Sigmoid colon (tissue), 6 donors: ENCODE measurements at regions not wholly inside any gene's neighbourhood (a gene's known extent, or its start where the extent isn't known, plus 50 kb on each side); places are given as distances from the start of the nearest gene placed in this dataset.

Experiments
- DNase-seq: peaks from one replicate; pipeline ENCODE4 v3.0.0-alpha.2; 2019
- H3K27ac ChIP-seq, 4 donors: fragments of 200-600 bp; sonication (generic); one replicate each; pipeline ENCODE4 v1.5.1; 2016 to 2019; ENCODE audit warnings: mild to moderate bottlenecking in 1 of 4
- H3K27me3 ChIP-seq, 3 donors: fragments of 200-600 bp; sonication (generic); one replicate each; pipeline ENCODE4 v1.5.1; 2019; ENCODE audit warnings: mild to moderate bottlenecking in 1 of 3
- H3K36me3 ChIP-seq, 4 donors: fragments of 200-600 bp; sonication (generic); one replicate each; pipeline ENCODE4 v1.5.1; 2016 to 2019
- H3K4me1 ChIP-seq, 4 donors: fragments of 200-600 bp; sonication (generic); one replicate each; pipeline ENCODE4 v1.5.1; 2017 to 2019
- H3K4me3 ChIP-seq, 4 donors: fragments of 200-600 bp; sonication (generic); one replicate each; pipeline ENCODE4 v1.5.1; 2017 to 2019; ENCODE audit warnings: mild to moderate bottlenecking in 2 of 4, moderate library complexity in 1 of 4
- H3K9me3 ChIP-seq, 4 donors: fragments of 200-600 bp in 3 of 4; sonication (generic) in 3 of 4; one replicate each; pipeline versions ENCODE4 v1.5.1 to v1.6.1; 2013 to 2019
- CTCF ChIP-seq, 4 experiments: fragments of 450-650 bp in 3 of 4; fragments of 200-600 bp in 1 of 4; IDR thresholded peaks; one replicate each; pipeline ENCODE4 v1.5.1; 2016 to 2019; ENCODE audit warnings: antibody characterized with exemption in 4 of 4, mild to moderate bottlenecking in 3 of 4, moderate library complexity in 2 of 4
- EP300 ChIP-seq, 4 donors: sonication (generic); formaldehyde crosslinking; IDR thresholded peaks; one replicate each; pipeline ENCODE4 v1.6.1; 2017; ENCODE audit warnings: antibody characterized with exemption in 4 of 4
- POLR2A ChIP-seq, 2 donors: fragments of 450-650 bp; IDR thresholded peaks; one replicate each; pipeline ENCODE4 v1.6.1; 2016; ENCODE audit warnings: antibody characterized with exemption in 2 of 2, mild to moderate bottlenecking in 2 of 2, moderate library complexity in 2 of 2
- POLR2AphosphoS5 ChIP-seq, 4 donors: sonication (generic); formaldehyde crosslinking; IDR thresholded peaks; one replicate each; pipeline ENCODE4 v1.6.1; 2017; ENCODE audit warnings: antibody characterized with exemption in 4 of 4
- WGBS, 2 donors: extraction: QIAGEN DNeasy Blood & Tissue Kit; methylation state at CpG; one replicate each; pipeline ENCODE4 v1.1.7; 2013; 5-methylcytosine and 5-hydroxymethylcytosine counted together
- intact Hi-C: fragments of 100-400 bp; cut with DNase I; formaldehyde crosslinking; loops from one replicate; pipeline ENCODE4 v1.15.1; 2023
- donor health status: healthy with polysubstance abuse.
- donor health status: healthy.

GRCh38 chr3:167909504-167909896 lies 174.0 kb downstream of the SERPINI1 start:
- no peak overlapping the region for H3K4me3 ChIP-seq
- TF ChIP-seq CTCF (IDR thresholded peaks at IDR 0.05) (no peak), POLR2A (IDR thresholded peaks at IDR 0.05) (no peak), EP300 (IDR thresholded peaks at IDR 0.05) (no peak), POLR2AphosphoS5 (IDR thresholded peaks at IDR 0.05) (no peak)
- no peaks in the 10 kb centered on the region for H3K9me3 ChIP-seq
- H3K27me3 ChIP-seq = no peaks in the 10 kb centered on the region
- no peaks in the 10 kb centered on the region for H3K4me1 ChIP-seq
- H3K27ac ChIP-seq = no peak overlapping the region
- no peaks in the 10 kb centered on the region for H3K36me3 ChIP-seq
- intact Hi-C loops = no loop called here
- 19 to 62% methylated on average over 1 of the region's 1 CpG for WGBS, 2 donors
- DNase-seq = no peak

- 15 to 50% methylated on average over 5 of the region's 5 CpGs for WGBS, 2 donors
- no peak for DNase-seq
- no peaks in the 10 kb centered on the region for H3K9me3 ChIP-seq
- H3K27ac ChIP-seq = no peak overlapping the region
- intact Hi-C loops = no loop called here
- no peaks in the 10 kb centered on the region for H3K4me1 ChIP-seq
- TF ChIP-seq EP300 (IDR thresholded peaks at IDR 0.05) = no peak
- TF ChIP-seq POLR2AphosphoS5 (IDR thresholded peaks at IDR 0.05) = no peak
- no peak for TF ChIP-seq POLR2A (IDR thresholded peaks at IDR 0.05)
- TF ChIP-seq CTCF (IDR thresholded peaks at IDR 0.05) = no peak
- H3K36me3 ChIP-seq = no peaks in the 10 kb centered on the region
- H3K27me3 ChIP-seq = no peaks in the 10 kb centered on the region
- H3K4me3 ChIP-seq = no peak overlapping the region
Observed at GRCh38 chr3:167908746-167909503, 173.4 kb downstream of the SERPINI1 start.

GRCh38 chr3:167908221-167908620 lies 172.7 kb downstream of the SERPINI1 start:
- WGBS, 2 donors = 79 to 91% methylated on average over 4 of the region's 4 CpGs
- intact Hi-C loops = no loop called here
- Histone ChIP-seq H3K9me3 (no peaks in the 10 kb centered on the region), H3K27me3 (no peaks in the 10 kb centered on the region), H3K36me3 (no peaks in the 10 kb centered on the region), H3K27ac (no peak overlapping the region), H3K4me1 (no peaks in the 10 kb centered on the region), H3K4me3 (no peak overlapping the region)
- DNase-seq = no peak
- TF ChIP-seq CTCF (IDR thresholded peaks at IDR 0.05) (no peak), POLR2A (IDR thresholded peaks at IDR 0.05) (no peak), EP300 (IDR thresholded peaks at IDR 0.05) (no peak), POLR2AphosphoS5 (IDR thresholded peaks at IDR 0.05) (no peak)

- Histone ChIP-seq H3K27me3 (no peaks in the 10 kb centered on the region), H3K9me3 (peaks cover 0 to 3% (median 0%) of the 10 kb centered on the region in 4 donors), H3K27ac (no peak overlapping the region), H3K4me3 (no peak overlapping the region), H3K4me1 (no peaks in the 10 kb centered on the region), H3K36me3 (no peaks in the 10 kb centered on the region)
- no peak for DNase-seq
- intact Hi-C loops = no loop called here
- no peak for TF ChIP-seq POLR2AphosphoS5 (IDR thresholded peaks at IDR 0.05)
- no peak for TF ChIP-seq CTCF (IDR thresholded peaks at IDR 0.05)
- no peak for TF ChIP-seq POLR2A (IDR thresholded peaks at IDR 0.05)
- TF ChIP-seq EP300 (IDR thresholded peaks at IDR 0.05) = no peak
- whole genome bisulfite sequencing, 2 donors = 15 to 68% methylated on average over 1 of the region's 1 CpG
Observed at GRCh38 chr3:167901138-167901537, 165.6 kb downstream of the SERPINI1 start.

- Histone ChIP-seq H3K4me1 (no peaks in the 10 kb centered on the region), H3K36me3 (no peaks in the 10 kb centered on the region), H3K27me3 (no peaks in the 10 kb centered on the region), H3K27ac (no peak overlapping the region), H3K9me3 (peaks cover 0 to 3% (median 0%) of the 10 kb centered on the region in 4 donors), H3K4me3 (no peak overlapping the region)
- intact Hi-C loops = no loop called here
- no peak for DNase-seq
- 10 to 35% methylated on average over 3 of the region's 3 CpGs for WGBS, 2 donors
- TF ChIP-seq EP300 (IDR thresholded peaks at IDR 0.05) (no peak), CTCF (IDR thresholded peaks at IDR 0.05) (no peak), POLR2AphosphoS5 (IDR thresholded peaks at IDR 0.05) (no peak), POLR2A (IDR thresholded peaks at IDR 0.05) (no peak)
Observed at GRCh38 chr3:167899093-167899492, 163.6 kb downstream of the SERPINI1 start.
